ENCODE measurements at regions not wholly inside any gene's neighbourhood (a gene's known extent, or its start where the extent isn't known, plus 50 kb on each side); places are given as distances from the start of the nearest gene placed in this dataset.

- Histone ChIP-seq H3K27ac (ENCODE audit: insufficient read depth, low read length) (no peak overlapping the region), H2AFZ (ENCODE audit: low read length) (no peak overlapping the region), H3K9ac (ENCODE audit: insufficient read depth, low read length) (no peak overlapping the region), H3K36me3 (ENCODE audit: control insufficient read depth, insufficient read depth, low read length) (no peaks in the 10 kb centered on the region), H3K4me2 (ENCODE audit: extremely low read depth, insufficient read depth, low read length) (no peak overlapping the region), H3K79me2 (ENCODE audit: control insufficient read depth, insufficient read depth, low read length) (no peaks in the 10 kb centered on the region), H3K9me3 (ENCODE audit: control insufficient read depth, insufficient read depth, low read depth, low read length) (no peaks in the 10 kb centered on the region), H4K20me1 (ENCODE audit: control insufficient read depth, extremely low read depth, insufficient read depth, low read length) (no peaks in the 10 kb centered on the region), H3K4me1 (ENCODE audit: control insufficient read depth, extremely low read depth, insufficient read depth, low read length) (no peaks in the 10 kb centered on the region), H3K4me3 (replicated peaks in 1 of 4; ENCODE audit: control extremely low read depth in 1 of 4, insufficient read depth in 1 of 4, low read depth in 3 of 4, low read length in 4 of 4) (no peak overlapping the region), H3K27me3 (ENCODE audit: control insufficient read depth, insufficient read depth, low read length) (peaks cover 25% of the 10 kb centered on the region)
- TF ChIP-seq, protein P1, sequence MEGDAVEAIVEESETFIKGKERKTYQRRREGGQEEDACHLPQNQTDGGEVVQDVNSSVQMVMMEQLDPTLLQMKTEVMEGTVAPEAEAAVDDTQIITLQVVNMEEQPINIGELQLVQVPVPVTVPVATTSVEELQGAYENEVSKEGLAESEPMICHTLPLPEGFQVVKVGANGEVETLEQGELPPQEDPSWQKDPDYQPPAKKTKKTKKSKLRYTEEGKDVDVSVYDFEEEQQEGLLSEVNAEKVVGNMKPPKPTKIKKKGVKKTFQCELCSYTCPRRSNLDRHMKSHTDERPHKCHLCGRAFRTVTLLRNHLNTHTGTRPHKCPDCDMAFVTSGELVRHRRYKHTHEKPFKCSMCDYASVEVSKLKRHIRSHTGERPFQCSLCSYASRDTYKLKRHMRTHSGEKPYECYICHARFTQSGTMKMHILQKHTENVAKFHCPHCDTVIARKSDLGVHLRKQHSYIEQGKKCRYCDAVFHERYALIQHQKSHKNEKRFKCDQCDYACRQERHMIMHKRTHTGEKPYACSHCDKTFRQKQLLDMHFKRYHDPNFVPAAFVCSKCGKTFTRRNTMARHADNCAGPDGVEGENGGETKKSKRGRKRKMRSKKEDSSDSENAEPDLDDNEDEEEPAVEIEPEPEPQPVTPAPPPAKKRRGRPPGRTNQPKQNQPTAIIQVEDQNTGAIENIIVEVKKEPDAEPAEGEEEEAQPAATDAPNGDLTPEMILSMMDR (conservative IDR thresholded peaks at IDR 0.05 in 1 of 2, IDR thresholded peaks at IDR 0.05 in 1 of 2; ENCODE audit: low read depth in 1 of 2, low read length in 2 of 2) = no peak
- TF ChIP-seq EZH2 (IDR thresholded peaks at IDR 0.05; ENCODE audit: low read length, missing control alignments) = no peak
- no peak for DNase-seq (ENCODE audit: low read depth in 2 of 2)
Observed at GRCh38 chrX:107508925-107509324, 59.5 kb downstream of the FRMPD3 start.

DNA sequence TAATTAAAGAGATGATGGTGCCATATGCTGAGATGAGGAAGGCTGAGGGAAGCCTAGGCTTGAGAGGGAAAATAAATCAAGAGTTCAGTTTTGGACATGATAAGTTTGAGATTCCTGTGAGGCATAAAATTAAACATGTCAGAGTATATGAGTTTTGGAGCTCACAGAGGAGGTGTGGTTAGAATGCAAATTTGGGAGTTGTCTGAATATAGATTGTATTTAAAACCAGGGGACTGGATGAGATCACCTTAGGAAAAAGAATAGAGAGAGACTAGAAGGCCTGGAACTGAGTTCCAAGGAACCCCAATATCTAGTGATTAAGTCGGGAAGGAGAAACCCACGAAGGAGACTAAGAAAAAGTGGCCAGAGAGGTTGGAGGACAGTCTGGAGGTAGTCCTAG is 65.5 kb downstream of the FRMPD3 start:
- H3K4me1 ChIP-seq (ENCODE audit: control insufficient read depth, extremely low read depth, insufficient read depth, low read length) = no peaks in the 10 kb centered on the region
- H3K79me2 ChIP-seq (ENCODE audit: control insufficient read depth, insufficient read depth, low read length) = no peaks in the 10 kb centered on the region
- H3K27me3 ChIP-seq (ENCODE audit: control insufficient read depth, insufficient read depth, low read length) = peaks cover 4% of the 10 kb centered on the region
- no peak overlapping the region for H2AFZ ChIP-seq (ENCODE audit: low read length)
- H3K9ac ChIP-seq (ENCODE audit: insufficient read depth, low read length) = no peak overlapping the region
- DNase-seq (ENCODE audit: low read depth in 2 of 2) = no peak
- H4K20me1 ChIP-seq (ENCODE audit: control insufficient read depth, extremely low read depth, insufficient read depth, low read length) = no peaks in the 10 kb centered on the region
- no peak overlapping the region for H3K27ac ChIP-seq (ENCODE audit: insufficient read depth, low read length)
- no peaks in the 10 kb centered on the region for H3K36me3 ChIP-seq (ENCODE audit: control insufficient read depth, insufficient read depth, low read length)
- TF ChIP-seq, protein P1 (conservative IDR thresholded peaks at IDR 0.05 in 1 of 2, IDR thresholded peaks at IDR 0.05 in 1 of 2; ENCODE audit: low read depth in 1 of 2, low read length in 2 of 2) = no peak
- TF ChIP-seq EZH2 (IDR thresholded peaks at IDR 0.05; ENCODE audit: low read length, missing control alignments) = no peak
- H3K9me3 ChIP-seq (ENCODE audit: control insufficient read depth, insufficient read depth, low read depth, low read length) = no peaks in the 10 kb centered on the region
- H3K4me3 ChIP-seq (replicated peaks in 1 of 4; ENCODE audit: control extremely low read depth in 1 of 4, insufficient read depth in 1 of 4, low read depth in 3 of 4, low read length in 4 of 4) = no peak overlapping the region
- no peak overlapping the region for H3K4me2 ChIP-seq (ENCODE audit: extremely low read depth, insufficient read depth, low read length)

GRCh38 chrX:107521877-107522586 is 72.6 kb downstream of the FRMPD3 start:
- no peak overlapping the region for H3K9ac ChIP-seq (ENCODE audit: insufficient read depth, low read length)
- no peak overlapping the region for H2AFZ ChIP-seq (ENCODE audit: low read length)
- H3K27ac ChIP-seq (ENCODE audit: insufficient read depth, low read length) = no peak overlapping the region
- no peaks in the 10 kb centered on the region for H3K9me3 ChIP-seq (ENCODE audit: control insufficient read depth, insufficient read depth, low read depth, low read length)
- H3K4me3 ChIP-seq (replicated peaks in 1 of 4; ENCODE audit: control extremely low read depth in 1 of 4, insufficient read depth in 1 of 4, low read depth in 3 of 4, low read length in 4 of 4) = no peak overlapping the region
- H3K4me1 ChIP-seq (ENCODE audit: control insufficient read depth, extremely low read depth, insufficient read depth, low read length) = no peaks in the 10 kb centered on the region
- H3K4me2 ChIP-seq (ENCODE audit: extremely low read depth, insufficient read depth, low read length) = no peak overlapping the region
- H4K20me1 ChIP-seq (ENCODE audit: control insufficient read depth, extremely low read depth, insufficient read depth, low read length) = no peaks in the 10 kb centered on the region
- DNase-seq (ENCODE audit: low read depth in 2 of 2) = no peak
- H3K27me3 ChIP-seq (ENCODE audit: control insufficient read depth, insufficient read depth, low read length) = peaks cover 5% of the 10 kb centered on the region
- TF ChIP-seq, protein P1 (conservative IDR thresholded peaks at IDR 0.05 in 1 of 2, IDR thresholded peaks at IDR 0.05 in 1 of 2; ENCODE audit: low read depth in 1 of 2, low read length in 2 of 2) = no peak
- no peak for TF ChIP-seq EZH2 (IDR thresholded peaks at IDR 0.05; ENCODE audit: low read length, missing control alignments)
- H3K36me3 ChIP-seq (ENCODE audit: control insufficient read depth, insufficient read depth, low read length) = no peaks in the 10 kb centered on the region
- no peaks in the 10 kb centered on the region for H3K79me2 ChIP-seq (ENCODE audit: control insufficient read depth, insufficient read depth, low read length)

Data from fibroblast of lung (primary cell).